AG04449 (cell line): ENCODE measurements at regions not wholly inside any gene's neighbourhood (a gene's known extent, or its start where the extent isn't known, plus 50 kb on each side); places are given as distances from the start of the nearest gene placed in this dataset.

Experiments used
- CTCF ChIA-PET: fragments of 350-600 bp; formaldehyde crosslinking; extraction: SDS; loops from one replicate; lab custom pipeline; 2021; ENCODE audit warnings: antibody characterized with exemption; lab: Yijun Ruan, JAX
- POLR2A ChIA-PET: fragments of 400-600, 350-600 bp; formaldehyde crosslinking; extraction: SDS; loops from one replicate; lab custom pipeline; 2020; ENCODE audit warnings: antibody characterized with exemption, inconsistent platforms; lab: Yijun Ruan, JAX
- DNase-seq: peaks from one replicate; pipeline ENCODE4 v3.0.0-alpha.2; 2010; ENCODE audit warnings: low read depth, low spot score
- H3K4me3 ChIP-seq: 2 replicates; pipeline ENCODE4 v1.5.1; 2011; ENCODE audit warnings: low read depth, mild to moderate bottlenecking, control low read depth, low read length
- CTCF ChIP-seq: IDR thresholded peaks from one replicate; pipeline ENCODE4 v1.5.1; 2011; ENCODE audit warnings: mild to moderate bottlenecking, moderate library complexity, low read length, control low read depth, inconsistent platforms; ENCODE audit not compliant: insufficient read depth; ENCODE audit errors: missing control alignments

GRCh38 chrY:12651095-12651494 lies 49.9 kb upstream of the USP9Y start:
- CTCF ChIA-PET, result interaction anchor here (1.9 kb wide), 1 partner anchor 30 kb away, joined by 4 read pairs; no protein-coding TSS in a partner anchor

More at GRCh38 chrY:12651095-12651494, 49.9 kb upstream of the USP9Y start:
- DNase-seq, result no peak
- TF ChIP-seq CTCF, result no peak
- POLR2A ChIA-PET, result interaction anchor here (1.3 kb wide), 1 partner anchor 11 kb away, joined by 4 read pairs; no protein-coding TSS in a partner anchor
- H3K4me3 ChIP-seq, result no peak overlapping the region
